Peyer's patch (tissue), 4 donors: ENCODE measurements at regions not wholly inside any gene's neighbourhood (a gene's known extent, or its start where the extent isn't known, plus 50 kb on each side); places are given as distances from the start of the nearest gene placed in this dataset.
"Not testable (repeated sequence)": the region's sequence is repeated elsewhere in the genome, so short reads cannot be mapped to it uniquely, and the experiment has no call there.

ENCODE experiments used
- DNase-seq, 3 donors: peaks; one replicate each; pipeline ENCODE4 v3.0.0-alpha.2; 2017 to 2019
- H3K27ac ChIP-seq, 4 donors: fragments of 200-600 bp; sonication (generic); one replicate each; pipeline ENCODE4 v1.5.1; 2016 to 2019
- H3K27me3 ChIP-seq, 2 donors: fragments of 200-600 bp; sonication (generic); one replicate each; pipeline ENCODE4 v1.5.1; 2019
- H3K36me3 ChIP-seq, 3 donors: fragments of 200-600 bp; sonication (generic); one replicate each; pipeline ENCODE4 v1.5.1; 2016 to 2019
- H3K4me1 ChIP-seq, 4 donors: fragments of 200-600 bp; sonication (generic); one replicate each; pipeline ENCODE4 v1.5.1; 2016 to 2019
- H3K4me3 ChIP-seq, 4 donors: fragments of 200-600 bp; sonication (generic); 1 replicate in 3 of 4; 2 replicates in 1 of 4; pipeline ENCODE4 v1.5.1; 2016 to 2019; ENCODE audit warnings: mild to moderate bottlenecking in 1 of 4
- H3K9me3 ChIP-seq, 4 donors: fragments of 200-600 bp; sonication (generic); one replicate each; pipeline ENCODE4 v1.5.1; 2016 to 2019; ENCODE audit warnings: mild to moderate bottlenecking in 1 of 4
- CTCF ChIP-seq, 6 experiments: fragments of 450-650 bp in 4 of 6; fragments of 200-600 bp in 2 of 6; sonication (generic) in 1 of 6; IDR thresholded peaks; one replicate each; pipeline ENCODE4 v1.5.1; 2017 to 2019; ENCODE audit warnings: antibody characterized with exemption in 6 of 6, mild to moderate bottlenecking in 3 of 6, moderate library complexity in 1 of 6
- POLR2A ChIP-seq, 2 donors: fragments of 450-650 bp; IDR thresholded peaks; one replicate each; pipeline ENCODE4 v1.5.1; 2017; ENCODE audit warnings: antibody characterized with exemption in 2 of 2, mild to moderate bottlenecking in 2 of 2, moderate library complexity in 2 of 2

- no peak for TF ChIP-seq CTCF (IDR thresholded peaks at IDR 0.05)
- no peak for TF ChIP-seq POLR2A (IDR thresholded peaks at IDR 0.05)
- Histone ChIP-seq H3K9me3 (no peaks in the 10 kb centered on the region), H3K4me3 (no peak overlapping the region), H3K27ac (no peak overlapping the region), H3K27me3 (no peaks in the 10 kb centered on the region), H3K36me3 (no peaks in the 10 kb centered on the region), H3K4me1 (no peaks in the 10 kb centered on the region)
- peak in 1 of 3 donors; percentile 26 for DNase-seq
These were observed 87.9 kb upstream of the B3GAT1 start for GRCh38 chr11:134499990-134500389.

- Histone ChIP-seq H3K4me1 (no peaks in the 10 kb centered on the region), H3K36me3 (no peaks in the 10 kb centered on the region), H3K27me3 (no peaks in the 10 kb centered on the region), H3K4me3 (no peak overlapping the region), H3K27ac (no peak overlapping the region), H3K9me3 (no peaks in the 10 kb centered on the region)
- peak; percentile 6 to 44 (median 33) for DNase-seq
- TF ChIP-seq CTCF (IDR thresholded peaks at IDR 0.05) = no peak
- no peak for TF ChIP-seq POLR2A (IDR thresholded peaks at IDR 0.05)
These were observed 86.5 kb upstream of the B3GAT1 start for GRCh38 chr11:134498326-134499139.

- Histone ChIP-seq H3K36me3 (no peaks in the 10 kb centered on the region), H3K4me1 (no peaks in the 10 kb centered on the region), H3K27ac (peak overlapping the region in 3 of 4 donors; percentile 17 to 46 (median 27)), H3K4me3 (no peak overlapping the region), H3K27me3 (no peaks in the 10 kb centered on the region), H3K9me3 (no peaks in the 10 kb centered on the region)
- DNase-seq = peak; percentile 3 to 70 (median 59)
- TF ChIP-seq CTCF (IDR thresholded peaks at IDR 0.05) = no peak
- TF ChIP-seq POLR2A (IDR thresholded peaks at IDR 0.05) = no peak
These were observed 85.5 kb upstream of the B3GAT1 start for GRCh38 chr11:134497586-134497985.

- DNase-seq, H3K27ac ChIP-seq, H3K9me3 ChIP-seq, H3K36me3 ChIP-seq, H3K4me3 ChIP-seq, H3K27me3 ChIP-seq, H3K4me1 ChIP-seq: not testable (repeated sequence)
These were observed 84.0 kb upstream of the B3GAT1 start for GRCh38 chr11:134496058-134496457.

GRCh38 chr11:134494395-134494794, 82.4 kb upstream of the B3GAT1 start:
- not testable (repeated sequence) for DNase-seq, H3K4me3 ChIP-seq, H3K27me3 ChIP-seq, H3K36me3 ChIP-seq, H3K27ac ChIP-seq, H3K9me3 ChIP-seq, H3K4me1 ChIP-seq

- DNase-seq, H3K27me3 ChIP-seq, H3K4me3 ChIP-seq, H3K9me3 ChIP-seq, H3K27ac ChIP-seq, H3K36me3 ChIP-seq, H3K4me1 ChIP-seq: not testable (repeated sequence)
These were observed 80.4 kb upstream of the B3GAT1 start for GRCh38 chr11:134492411-134492810.

- peak in 1 of 3 donors; percentile 36 for DNase-seq
- TF ChIP-seq CTCF (IDR thresholded peaks at IDR 0.05) (no peak), POLR2A (IDR thresholded peaks at IDR 0.05) (no peak)
- H3K27ac ChIP-seq = no peak overlapping the region
- H3K9me3 ChIP-seq = no peaks in the 10 kb centered on the region
- H3K4me3 ChIP-seq = no peak overlapping the region
- H3K27me3 ChIP-seq = no peaks in the 10 kb centered on the region
- no peaks in the 10 kb centered on the region for H3K4me1 ChIP-seq
- H3K36me3 ChIP-seq = no peaks in the 10 kb centered on the region
These were observed 77.7 kb upstream of the B3GAT1 start for GRCh38 chr11:134489728-134490127.
